GM21526 (cell line): ENCODE measurements at regions not wholly inside any gene's neighbourhood (a gene's known extent, or its start where the extent isn't known, plus 50 kb on each side); places are given as distances from the start of the nearest gene placed in this dataset.
"Not testable (repeated sequence)": the region's sequence is repeated elsewhere in the genome, so short reads cannot be mapped to it uniquely, and the experiment has no call there.

Source experiments
- ATAC-seq: cut with Tn5 transposase; IDR thresholded peaks from one replicate; pipeline ENCODE4 v1.9.1; 2021; ENCODE audit warnings: moderate library complexity; ENCODE audit not compliant: unreplicated experiment, low FRiP score

DNA sequence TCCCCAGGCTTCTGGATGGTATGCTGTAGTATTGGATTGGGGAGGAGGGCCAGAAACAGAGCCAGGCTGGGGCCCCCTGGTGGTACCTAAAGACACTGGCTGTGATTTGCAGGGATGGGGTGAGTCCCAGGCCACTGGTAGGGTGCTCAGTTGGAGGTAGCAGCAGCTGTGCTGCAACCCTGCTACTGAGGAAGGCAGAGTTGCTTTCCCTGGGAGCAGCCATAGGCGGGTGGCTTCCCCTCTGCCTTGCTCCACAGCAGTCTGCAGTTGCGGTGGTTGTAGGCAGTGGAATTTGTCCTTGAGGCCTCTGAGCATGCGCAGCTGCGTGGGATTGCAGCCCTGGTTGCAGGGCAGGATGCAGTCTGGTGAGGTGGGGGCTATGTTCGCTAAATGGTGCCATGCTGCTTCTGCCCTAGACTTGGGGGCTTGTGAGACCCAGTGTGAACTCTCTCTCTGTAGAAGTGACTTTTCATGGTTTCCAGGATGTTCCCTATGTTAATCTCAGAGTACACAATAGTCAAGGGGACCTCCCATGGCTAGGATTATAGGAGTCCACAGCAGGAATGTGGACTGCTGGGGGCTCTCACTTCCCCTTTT, 443.5 kb downstream of the XIRP2 start:
- peak; percentile 62 for ATAC-seq

GRCh38 chr2:167328808-167329207, 440.5 kb downstream of the XIRP2 start:
- not testable (repeated sequence) for ATAC-seq

GRCh38 chr2:167322795-167323194, 434.5 kb downstream of the XIRP2 start:
- no peak for ATAC-seq

GRCh38 chr2:167318581-167318980, 430.3 kb downstream of the XIRP2 start:
- no peak for ATAC-seq

GRCh38 chr2:167310442-167310841, 422.2 kb downstream of the XIRP2 start:
- no peak for ATAC-seq
